ENCODE measurements at regions not wholly inside any gene's neighbourhood (a gene's known extent, or its start where the extent isn't known, plus 50 kb on each side); places are given as distances from the start of the nearest gene placed in this dataset.

GRCh38 chr12:123099560-123100192 is 51.2 kb downstream of the PITPNM2 start:
- TF ChIP-seq POLR2A (IDR thresholded peaks at IDR 0.05; ENCODE audit: low read length) (no peak), GATA1 (IDR thresholded peaks at IDR 0.05; ENCODE audit: low read depth, low read length) (no peak)
